ENCODE measurements at regions not wholly inside any gene's neighbourhood (a gene's known extent, or its start where the extent isn't known, plus 50 kb on each side); places are given as distances from the start of the nearest gene placed in this dataset.

- TF ChIP-seq POLR2A (IDR thresholded peaks at IDR 0.05; ENCODE audit: low read depth, low read length) = no peak
- DNase-seq (ENCODE audit: insufficient read length, low spot score) (no peak), FAIRE-seq (no peak)
These were observed 211.6 kb upstream of the FOXF1 start for GRCh38 chr16:86298758-86299134.

- FAIRE-seq (no peak), DNase-seq (ENCODE audit: insufficient read length, low spot score) (no peak)
- TF ChIP-seq POLR2A (IDR thresholded peaks at IDR 0.05; ENCODE audit: low read depth, low read length) = no peak
These were observed 210.3 kb upstream of the FOXF1 start for GRCh38 chr16:86299882-86300610.

DNA sequence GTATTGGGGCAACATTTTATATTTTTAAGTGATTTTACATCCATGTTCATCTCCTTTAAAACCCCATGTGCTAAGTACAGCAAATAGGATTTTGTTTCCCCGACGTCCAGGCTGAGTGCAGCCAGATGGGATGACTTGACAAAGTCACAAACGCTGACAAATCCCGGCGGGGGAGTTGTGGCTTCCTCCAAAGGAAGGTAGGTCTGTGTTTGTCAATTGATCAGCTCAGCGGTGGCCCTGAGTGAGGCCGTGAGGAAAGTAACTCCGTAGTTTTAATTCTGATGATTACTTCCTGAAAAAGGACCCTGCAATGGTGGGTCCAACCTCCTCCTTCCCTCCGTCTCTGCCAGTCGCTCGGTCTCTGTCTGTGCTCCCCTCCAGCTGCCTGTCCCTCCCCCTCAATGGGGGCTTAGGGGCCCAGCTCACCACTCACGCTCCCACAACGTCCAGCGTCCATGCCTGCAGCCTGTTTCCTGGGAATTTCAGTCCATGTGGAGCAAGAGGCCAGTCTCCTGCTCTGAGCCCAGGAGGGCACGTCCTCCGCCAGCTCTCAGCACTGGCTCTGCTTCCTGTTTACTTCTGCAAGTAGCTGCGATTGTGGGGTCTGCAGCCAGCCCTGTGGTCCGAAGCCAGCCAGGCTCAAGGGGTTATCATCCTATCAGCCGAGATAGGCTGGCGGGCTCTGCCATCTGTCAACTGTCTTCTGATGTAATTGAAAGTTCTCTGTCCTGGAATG is 209.4 kb upstream of the FOXF1 start:
- no peak for TF ChIP-seq POLR2A (IDR thresholded peaks at IDR 0.05; ENCODE audit: low read depth, low read length)
- FAIRE-seq (no peak), DNase-seq (ENCODE audit: insufficient read length, low spot score) (no peak)

DNA sequence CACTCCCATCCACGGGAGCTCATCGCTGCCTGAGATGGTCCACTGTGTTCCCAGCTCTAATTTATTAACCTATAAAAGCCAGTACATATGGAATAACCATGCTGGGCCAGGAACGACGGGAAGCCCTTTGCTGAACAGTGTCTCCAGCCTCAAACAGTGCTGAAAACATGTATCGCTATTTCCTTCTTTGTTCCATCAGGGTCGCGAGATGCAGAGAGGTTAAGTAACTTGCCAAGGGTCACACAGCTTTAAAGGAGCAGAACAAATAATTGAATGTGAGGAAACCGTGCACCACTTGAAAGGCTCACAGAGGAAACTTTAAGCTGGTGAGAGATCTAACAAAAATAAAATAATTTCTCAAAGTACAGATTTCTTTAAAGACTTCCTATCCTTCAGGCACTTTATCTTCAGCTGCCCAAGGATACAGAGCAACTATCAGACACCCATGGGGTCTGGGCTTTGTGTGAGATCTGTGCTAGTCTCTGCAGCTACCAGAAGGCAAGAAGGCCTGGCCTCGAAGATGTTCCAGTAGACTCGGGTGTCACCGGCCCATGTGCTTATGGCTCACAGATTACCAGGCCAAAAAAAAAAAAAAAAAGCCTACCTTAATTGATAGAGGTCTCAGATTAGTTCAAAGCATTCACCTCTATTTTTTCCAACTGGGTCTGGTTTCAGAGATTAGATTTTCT is 207.8 kb upstream of the FOXF1 start:
- no peak for TF ChIP-seq POLR2A (IDR thresholded peaks at IDR 0.05; ENCODE audit: low read depth, low read length)
- no peak for FAIRE-seq
- DNase-seq (ENCODE audit: insufficient read length, low spot score) = no peak

DNA sequence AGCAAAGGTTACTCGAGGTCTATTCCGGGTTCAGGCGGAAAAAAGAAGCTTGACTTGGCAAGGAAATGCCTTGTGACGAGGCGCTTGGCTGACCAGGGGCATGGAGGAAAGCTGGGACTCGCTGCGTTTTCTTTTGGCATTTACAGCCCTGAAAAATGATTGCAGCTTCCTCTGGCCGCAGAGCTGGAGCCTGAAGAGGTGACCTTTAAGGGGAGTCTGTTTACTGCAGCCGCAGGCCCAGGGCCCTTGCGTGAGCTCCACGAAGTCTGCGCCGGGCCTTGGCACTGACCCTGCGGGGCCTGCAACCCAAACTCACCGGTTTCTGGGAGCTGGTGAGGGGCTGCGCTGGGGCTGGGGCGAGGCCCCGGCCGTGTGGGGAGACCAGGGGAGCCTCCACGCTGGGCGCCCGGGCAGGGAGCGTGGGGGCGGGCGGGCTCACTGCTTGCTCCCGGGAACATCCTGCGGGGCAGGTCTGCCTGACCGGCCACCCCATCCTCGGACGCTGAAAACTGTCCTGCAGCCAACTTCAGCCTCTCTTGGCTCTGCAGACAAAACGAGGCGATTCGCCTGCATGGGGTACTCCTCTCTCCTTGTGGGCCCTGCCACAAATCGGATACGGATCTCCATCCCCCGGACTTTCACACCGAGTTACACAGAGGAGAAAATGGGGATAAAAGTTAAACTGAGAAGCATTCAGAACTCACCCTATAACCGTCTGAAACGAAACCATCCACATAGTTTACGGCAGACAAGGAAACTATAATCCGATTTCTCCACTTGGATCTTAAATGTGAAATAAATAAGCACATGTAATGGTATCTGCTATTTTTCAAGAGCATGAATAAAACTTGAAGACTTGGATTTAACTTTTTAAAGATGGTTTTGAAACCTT is 206.3 kb upstream of the FOXF1 start:
- DNase-seq (ENCODE audit: insufficient read length, low spot score) = no peak
- no peak for FAIRE-seq
- TF ChIP-seq POLR2A (IDR thresholded peaks at IDR 0.05; ENCODE audit: low read depth, low read length) = no peak

GRCh38 chr16:86304868-86305267 is 205.5 kb upstream of the FOXF1 start:
- DNase-seq (ENCODE audit: insufficient read length, low spot score) (no peak), FAIRE-seq (no peak)
- no peak for TF ChIP-seq POLR2A (IDR thresholded peaks at IDR 0.05; ENCODE audit: low read depth, low read length)

DNA sequence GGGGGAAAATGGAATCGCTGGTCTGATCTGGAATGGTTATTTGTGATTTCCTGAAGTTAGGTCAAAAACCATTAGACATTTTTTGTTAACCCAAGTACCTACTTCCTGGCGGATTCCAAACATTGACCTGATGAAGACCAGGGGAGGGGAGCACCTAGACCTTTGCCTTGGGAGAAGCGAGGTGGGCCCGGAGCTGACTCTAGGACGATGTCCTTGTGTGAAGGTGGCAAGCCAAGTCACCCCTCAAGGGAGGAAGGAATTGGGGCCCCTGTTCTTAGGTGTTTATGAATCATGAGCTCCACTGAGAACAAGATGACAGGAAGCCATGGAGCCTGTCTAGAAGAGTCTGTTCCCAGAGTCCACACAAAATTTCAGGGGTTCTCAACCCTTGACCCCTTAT is 204.9 kb upstream of the FOXF1 start:
- FAIRE-seq = no peak
- no peak for TF ChIP-seq POLR2A (IDR thresholded peaks at IDR 0.05; ENCODE audit: low read depth, low read length)

GRCh38 chr16:86306011-86306644 is 204.2 kb upstream of the FOXF1 start:
- no peak for TF ChIP-seq POLR2A (IDR thresholded peaks at IDR 0.05; ENCODE audit: low read depth, low read length)
- FAIRE-seq = no peak
- no peak for DNase-seq (ENCODE audit: insufficient read length, low spot score)

More for the DNA sequence above, 204.9 kb upstream of the FOXF1 start:
- DNase-seq (ENCODE audit: insufficient read length, low spot score) = no peak

GRCh38 chr16:86306811-86307513 is 203.4 kb upstream of the FOXF1 start:
- FAIRE-seq (no peak), DNase-seq (ENCODE audit: insufficient read length, low spot score) (no peak)
- no peak for TF ChIP-seq POLR2A (IDR thresholded peaks at IDR 0.05; ENCODE audit: low read depth, low read length)

GRCh38 chr16:86307514-86307903 is 202.8 kb upstream of the FOXF1 start:
- no peak for FAIRE-seq

DNA sequence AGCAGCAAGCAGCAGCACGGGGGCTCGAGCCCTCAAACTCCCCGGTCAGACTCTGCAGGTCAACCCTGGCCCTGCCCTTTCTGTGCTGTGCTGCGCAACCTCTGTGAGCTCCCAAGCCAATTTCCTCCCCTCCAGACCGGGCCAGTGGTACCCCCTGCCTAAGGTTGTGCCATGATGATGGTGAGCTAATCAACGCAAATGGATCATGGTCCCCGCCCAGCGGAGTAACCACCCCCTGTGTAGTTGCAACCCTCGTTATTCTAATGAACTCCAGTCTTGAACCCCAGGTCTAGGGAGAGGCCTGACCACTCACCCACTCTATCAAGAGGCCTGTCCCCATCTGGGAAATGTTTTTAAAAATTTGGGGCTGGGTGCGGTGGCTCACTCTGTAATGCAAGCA is 201.8 kb upstream of the FOXF1 start:
- TF ChIP-seq POLR2A (IDR thresholded peaks at IDR 0.05; ENCODE audit: low read depth, low read length) = no peak
- FAIRE-seq (no peak), DNase-seq (ENCODE audit: insufficient read length, low spot score) (no peak)

More at GRCh38 chr16:86307514-86307903, 202.8 kb upstream of the FOXF1 start:
- DNase-seq (ENCODE audit: insufficient read length, low spot score) = no peak
- no peak for TF ChIP-seq POLR2A (IDR thresholded peaks at IDR 0.05; ENCODE audit: low read depth, low read length)

DNA sequence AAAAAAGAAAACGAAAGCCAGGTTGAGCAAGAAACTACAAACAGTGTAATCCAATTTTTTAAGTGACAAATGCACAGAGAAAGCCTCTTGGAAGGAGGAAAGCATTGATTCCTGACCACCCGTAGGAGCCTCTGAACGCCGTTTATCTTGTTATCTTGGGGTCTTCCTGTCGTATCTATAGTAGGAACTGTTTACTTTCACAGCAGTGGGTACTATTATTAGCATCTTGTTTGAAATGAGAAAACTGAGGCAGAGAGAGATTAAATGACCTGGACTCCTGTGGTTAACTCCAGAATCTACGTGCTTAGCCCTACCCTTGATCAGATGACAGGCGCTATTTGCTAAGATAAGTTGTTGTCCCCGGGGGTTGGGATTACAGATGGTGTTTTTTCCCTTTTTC is 196.7 kb upstream of the FOXF1 start:
- DNase-seq (ENCODE audit: insufficient read length, low spot score) (no peak), FAIRE-seq (no peak)
- TF ChIP-seq POLR2A (IDR thresholded peaks at IDR 0.05; ENCODE audit: low read depth, low read length) = no peak

All from H54 (cell line).